NCI-H2107 (cell line): ENCODE measurements at regions not wholly inside any gene's neighbourhood (a gene's known extent, or its start where the extent isn't known, plus 50 kb on each side); places are given as distances from the start of the nearest gene placed in this dataset.
"Not testable (repeated sequence)": the region's sequence is repeated elsewhere in the genome, so short reads cannot be mapped to it uniquely, and the experiment has no call there.

Experiments
- DNase-seq: peaks from one replicate; lab custom pipeline; 2025; lab: John Stamatoyannopoulos, UW

- DNase-seq: no peak
Observed at GRCh38 chr12:88703790-88704189, 123.5 kb upstream of the KITLG start.

GRCh38 chr12:88698471-88698870, 118.2 kb upstream of the KITLG start:
- no peak for DNase-seq

GRCh38 chr12:88693837-88694445, 113.7 kb upstream of the KITLG start:
- DNase-seq: no peak

GRCh38 chr12:88691811-88692210, 111.5 kb upstream of the KITLG start:
- no peak for DNase-seq

GRCh38 chr12:88684610-88685009, 104.3 kb upstream of the KITLG start:
- no peak for DNase-seq

- DNase-seq: no peak
Observed at GRCh38 chr12:88684170-88684569, 103.9 kb upstream of the KITLG start.

- no peak for DNase-seq
Observed at GRCh38 chr12:88683628-88684027, 103.4 kb upstream of the KITLG start.

- no peak for DNase-seq
Observed at GRCh38 chr12:88681271-88681670, 101.0 kb upstream of the KITLG start.

GRCh38 chr12:88677464-88677863, 97.2 kb upstream of the KITLG start:
- DNase-seq: no peak

GRCh38 chr12:88667615-88668014, 87.3 kb upstream of the KITLG start:
- DNase-seq: not testable (repeated sequence)

- DNase-seq: no peak
Observed at GRCh38 chr12:88665071-88665470, 84.8 kb upstream of the KITLG start.

GRCh38 chr12:88662961-88663360, 82.7 kb upstream of the KITLG start:
- no peak for DNase-seq

GRCh38 chr12:88662093-88662492, 81.8 kb upstream of the KITLG start:
- no peak for DNase-seq

GRCh38 chr12:88658009-88658408, 77.7 kb upstream of the KITLG start:
- DNase-seq: no peak

GRCh38 chr12:88650715-88651114, 70.4 kb upstream of the KITLG start:
- DNase-seq: no peak

GRCh38 chr12:88648625-88649024, 68.4 kb upstream of the KITLG start:
- no peak for DNase-seq

GRCh38 chr12:88646824-88647223, 66.6 kb upstream of the KITLG start:
- DNase-seq: no peak

GRCh38 chr12:88645816-88646215, 65.5 kb upstream of the KITLG start:
- no peak for DNase-seq

- DNase-seq: peak; percentile 1
Observed at GRCh38 chr12:88644946-88645702, 64.9 kb upstream of the KITLG start.

- DNase-seq: no peak
Observed at GRCh38 chr12:88643685-88644084, 63.4 kb upstream of the KITLG start.

GRCh38 chr12:88642675-88643431, 62.6 kb upstream of the KITLG start:
- no peak for DNase-seq

GRCh38 chr12:88638966-88639760, 58.9 kb upstream of the KITLG start:
- peak; percentile 25 for DNase-seq
